ENCODE measurements at regions not wholly inside any gene's neighbourhood (a gene's known extent, or its start where the extent isn't known, plus 50 kb on each side); places are given as distances from the start of the nearest gene placed in this dataset.
A peak's percentile ranks its signal among the peaks of the same experiment; 100 is the strongest.

DNA sequence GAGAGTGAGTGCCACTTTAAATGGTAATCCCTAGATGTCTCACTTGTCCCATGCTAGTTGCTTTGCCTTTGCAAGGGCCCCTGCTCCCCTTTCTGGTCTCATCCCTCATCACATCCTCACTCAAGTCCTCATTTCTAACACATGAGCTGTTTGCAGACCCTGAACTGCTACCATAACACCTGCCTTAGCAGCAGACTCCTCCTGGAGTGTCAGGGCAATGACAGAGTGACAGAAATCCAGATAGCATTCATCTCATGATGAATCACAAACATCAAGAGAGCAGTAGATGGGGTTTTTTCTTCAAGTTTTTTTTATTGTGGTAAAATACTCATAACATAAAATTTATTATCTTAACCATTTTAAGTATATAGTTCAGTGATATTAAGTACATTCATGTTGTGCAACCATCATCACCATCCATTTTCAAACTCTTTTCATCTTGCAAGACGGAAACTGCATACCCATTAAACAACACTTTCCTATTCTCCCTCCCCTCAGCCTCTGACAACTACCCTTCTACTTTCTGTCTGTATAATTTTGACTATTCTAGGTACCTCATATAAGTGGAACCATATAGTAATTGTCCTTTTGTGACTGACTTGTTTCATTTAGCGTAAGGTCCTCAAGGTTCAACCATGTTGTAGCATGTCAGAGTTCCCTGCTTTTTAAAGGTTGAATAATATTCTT, 133.2 kb upstream of the RPS6KA3 start:
- DNase-seq (no peak), ATAC-seq (no peak)
- Histone ChIP-seq H3K27me3 (no peaks in the 10 kb centered on the region), H3K9me3 (no peaks in the 10 kb centered on the region), H3K4me3 (no peak overlapping the region), H3K4me1 (no peaks in the 10 kb centered on the region), H3K36me3 (no peaks in the 10 kb centered on the region), H3K27ac (no peak overlapping the region)
- intact Hi-C loops (cut with DNase I) = no loop called here
- TF ChIP-seq, protein P1, sequence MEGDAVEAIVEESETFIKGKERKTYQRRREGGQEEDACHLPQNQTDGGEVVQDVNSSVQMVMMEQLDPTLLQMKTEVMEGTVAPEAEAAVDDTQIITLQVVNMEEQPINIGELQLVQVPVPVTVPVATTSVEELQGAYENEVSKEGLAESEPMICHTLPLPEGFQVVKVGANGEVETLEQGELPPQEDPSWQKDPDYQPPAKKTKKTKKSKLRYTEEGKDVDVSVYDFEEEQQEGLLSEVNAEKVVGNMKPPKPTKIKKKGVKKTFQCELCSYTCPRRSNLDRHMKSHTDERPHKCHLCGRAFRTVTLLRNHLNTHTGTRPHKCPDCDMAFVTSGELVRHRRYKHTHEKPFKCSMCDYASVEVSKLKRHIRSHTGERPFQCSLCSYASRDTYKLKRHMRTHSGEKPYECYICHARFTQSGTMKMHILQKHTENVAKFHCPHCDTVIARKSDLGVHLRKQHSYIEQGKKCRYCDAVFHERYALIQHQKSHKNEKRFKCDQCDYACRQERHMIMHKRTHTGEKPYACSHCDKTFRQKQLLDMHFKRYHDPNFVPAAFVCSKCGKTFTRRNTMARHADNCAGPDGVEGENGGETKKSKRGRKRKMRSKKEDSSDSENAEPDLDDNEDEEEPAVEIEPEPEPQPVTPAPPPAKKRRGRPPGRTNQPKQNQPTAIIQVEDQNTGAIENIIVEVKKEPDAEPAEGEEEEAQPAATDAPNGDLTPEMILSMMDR (IDR thresholded peaks at IDR 0.05) = no peak

DNA sequence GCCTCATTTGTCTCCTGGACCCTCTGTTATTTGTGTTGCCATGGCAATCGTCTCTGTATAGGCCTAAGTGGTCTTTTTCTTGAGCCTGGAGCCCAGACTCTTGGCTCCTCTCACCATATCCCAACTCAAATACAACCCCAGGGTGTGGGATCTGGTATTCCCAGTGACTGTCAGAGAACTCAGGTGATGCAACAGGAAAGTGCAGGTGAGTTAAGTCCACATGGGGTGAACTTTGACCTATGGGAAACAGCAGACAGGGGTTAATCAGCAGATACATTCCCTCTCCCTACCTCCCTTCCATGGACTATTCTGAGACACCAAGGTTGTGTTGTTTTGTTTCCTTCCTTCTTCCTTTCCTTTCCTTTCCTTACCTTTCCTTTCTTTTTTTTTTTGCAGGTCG, 130.9 kb upstream of the RPS6KA3 start:
- no peaks in the 10 kb centered on the region for H3K4me1 ChIP-seq
- TF ChIP-seq, protein P1 (IDR thresholded peaks at IDR 0.05) = no peak
- H3K9me3 ChIP-seq = no peaks in the 10 kb centered on the region
- H3K36me3 ChIP-seq = no peaks in the 10 kb centered on the region
- H3K27ac ChIP-seq = no peak overlapping the region
- no peaks in the 10 kb centered on the region for H3K27me3 ChIP-seq
- ATAC-seq (no peak), DNase-seq (no peak)
- no peak overlapping the region for H3K4me3 ChIP-seq
- intact Hi-C loops (cut with DNase I) = no loop called here

DNA sequence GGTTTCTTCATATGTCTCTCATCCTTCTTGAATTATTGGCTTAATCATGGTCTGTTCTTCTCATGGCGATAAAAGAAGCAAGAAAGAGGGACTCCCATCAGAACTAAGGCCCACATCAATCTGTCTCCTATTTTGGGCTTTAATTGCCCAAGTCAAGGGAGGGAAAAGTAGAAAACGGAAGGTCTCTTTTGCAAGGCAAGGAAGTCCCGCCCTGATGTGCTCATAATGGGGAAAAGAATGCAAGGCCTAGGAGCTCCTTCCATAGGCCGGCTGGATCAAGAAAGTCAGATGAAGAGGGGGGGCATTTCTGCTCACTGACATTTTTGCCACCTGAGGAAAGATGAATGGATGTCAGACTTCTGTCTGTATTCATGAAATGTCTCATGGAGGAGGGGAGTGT, 127.7 kb upstream of the RPS6KA3 start:
- Histone ChIP-seq H3K36me3 (no peaks in the 10 kb centered on the region), H3K4me3 (no peak overlapping the region), H3K4me1 (no peaks in the 10 kb centered on the region), H3K27ac (peak overlapping the region; percentile 36), H3K27me3 (no peaks in the 10 kb centered on the region), H3K9me3 (no peaks in the 10 kb centered on the region)
- ATAC-seq = peak; percentile 37
- intact Hi-C loops (cut with DNase I) = no loop called here
- DNase-seq = no peak
- TF ChIP-seq, protein P1 (IDR thresholded peaks at IDR 0.05) = no peak

DNA sequence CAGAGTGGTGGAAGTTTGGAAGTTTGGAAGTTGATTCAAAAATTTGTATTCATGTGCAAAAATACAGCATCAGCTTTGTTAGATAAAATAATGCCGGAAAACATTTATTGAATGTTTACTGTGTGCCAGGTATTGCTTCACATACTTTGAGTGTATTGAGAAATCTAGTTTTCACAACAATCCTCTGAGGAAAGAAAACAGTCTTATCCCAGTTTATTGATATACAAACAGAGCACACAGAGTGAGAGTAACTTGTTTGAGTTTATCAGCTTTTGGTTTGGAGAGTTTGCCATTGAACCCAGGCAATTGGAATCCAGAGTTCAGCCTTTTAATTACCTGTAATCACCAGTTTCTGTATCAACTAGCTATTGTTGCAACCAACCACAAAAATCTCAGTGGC, 127.2 kb upstream of the RPS6KA3 start:
- H3K4me1 ChIP-seq = no peaks in the 10 kb centered on the region
- H3K36me3 ChIP-seq = no peaks in the 10 kb centered on the region
- intact Hi-C loops (cut with DNase I) = no loop called here
- no peaks in the 10 kb centered on the region for H3K9me3 ChIP-seq
- H3K4me3 ChIP-seq = no peak overlapping the region
- DNase-seq (no peak), ATAC-seq (no peak)
- TF ChIP-seq, protein P1 (IDR thresholded peaks at IDR 0.05) = no peak
- H3K27me3 ChIP-seq = no peaks in the 10 kb centered on the region
- peak overlapping the region; percentile 36 for H3K27ac ChIP-seq

DNA sequence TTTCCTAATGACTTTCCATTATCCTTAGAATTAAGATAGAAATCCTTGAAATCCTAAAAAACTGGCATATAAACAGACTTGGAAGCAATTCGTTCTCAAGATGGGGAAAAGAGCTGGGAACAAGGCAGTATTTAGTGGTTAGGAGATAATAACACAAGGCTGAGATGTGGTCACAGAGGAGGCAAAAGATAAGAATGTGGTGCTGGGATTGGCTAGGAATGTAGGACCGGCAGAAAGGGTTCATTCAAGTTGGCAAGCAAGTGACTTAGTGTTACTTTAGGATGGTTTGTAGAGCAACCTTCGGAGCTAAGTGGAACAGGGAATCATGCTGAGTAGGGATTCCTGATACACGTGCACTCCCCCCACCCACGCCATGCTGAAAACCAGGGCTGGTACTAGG, 121.9 kb upstream of the RPS6KA3 start:
- no peak overlapping the region for H3K4me3 ChIP-seq

More for the DNA sequence above, 121.9 kb upstream of the RPS6KA3 start:
- Histone ChIP-seq H3K27ac (no peak overlapping the region), H3K9me3 (no peaks in the 10 kb centered on the region), H3K36me3 (no peaks in the 10 kb centered on the region), H3K27me3 (no peaks in the 10 kb centered on the region), H3K4me1 (no peaks in the 10 kb centered on the region)
- DNase-seq = no peak
- TF ChIP-seq, protein P1 (IDR thresholded peaks at IDR 0.05) = no peak
- ATAC-seq = no peak
- intact Hi-C loops (cut with DNase I) = no loop called here

Measured in upper lobe of right lung (tissue), 1 donor.